Panc1 (cell line): ENCODE measurements at regions not wholly inside any gene's neighbourhood (a gene's known extent, or its start where the extent isn't known, plus 50 kb on each side); places are given as distances from the start of the nearest gene placed in this dataset.

Experiments
- ATAC-seq: fragments of 200-7000 bp; cut with Tn5 transposase; 2 replicates; pipeline ENCODE4 v1.9.1; 2020; ENCODE audit warnings: mild to moderate bottlenecking, moderate library complexity
- BruUV-seq: library from RNA; stranded (reverse); fragments of 400-500 nt; replicated peaks from 2 replicates; lab custom pipeline; 2021; lab: Mats Ljungman, UMichigan
- CTCF ChIA-PET: fragments of 300-600 bp; sonication (Branson Sonifier 250); formaldehyde crosslinking; loops from one replicate; lab custom pipeline; 2022; ENCODE audit warnings: antibody characterized with exemption; lab: Charles Lee
- POLR2A ChIA-PET: fragments of 300-600 bp; sonication (Branson Sonifier 250); formaldehyde crosslinking; loops from one replicate; lab custom pipeline; 2022; ENCODE audit warnings: antibody characterized with exemption; lab: Charles Lee
- DNase-seq: peaks from one replicate; pipeline ENCODE4 v3.0.0-alpha.2; 2010; ENCODE audit warnings: low read depth, low spot score
- H3K27ac ChIP-seq: 2 replicates; pipeline ENCODE4 v1.5.1; 2011; ENCODE audit warnings: mild to moderate bottlenecking, low read length, inconsistent platforms
- H3K27me3 ChIP-seq: fragments of 200-500 bp; sonication (Bioruptor generic); 2 replicates; pipeline ENCODE4 v1.6.0; 2014; ENCODE audit warnings: low read length, inconsistent platforms; ENCODE audit not compliant: control insufficient read depth, insufficient read depth
- H3K36me3 ChIP-seq: fragments of 200-500 bp; sonication (Bioruptor generic); 2 replicates; pipeline ENCODE4 v1.5.1; 2014; ENCODE audit warnings: inconsistent platforms, mild to moderate bottlenecking, low read length, moderate library complexity; ENCODE audit not compliant: control insufficient read depth, insufficient read depth
- H3K4me1 ChIP-seq: 2 replicates; pipeline ENCODE4 v1.5.1; 2011; ENCODE audit warnings: inconsistent platforms, mild to moderate bottlenecking, low read length, moderate library complexity; ENCODE audit not compliant: control insufficient read depth, insufficient read depth
- H3K4me3 ChIP-seq, 2 experiments: 2 replicates each; pipeline ENCODE4 v1.5.1; 2011 to 2012; ENCODE audit warnings: low read depth in 2 of 2, low read length in 2 of 2, mild to moderate bottlenecking in 2 of 2, inconsistent platforms in 1 of 2, moderate library complexity in 1 of 2
- H3K9me3 ChIP-seq: fragments of 200-500 bp; sonication (Bioruptor generic); 2 replicates; pipeline ENCODE4 v1.5.1; 2014; ENCODE audit warnings: low read depth, mild to moderate bottlenecking, inconsistent platforms, low read length, moderate library complexity; ENCODE audit not compliant: control insufficient read depth, insufficient read depth
- POLR2AphosphoS5 ChIP-seq: IDR thresholded peaks from 2 replicates; pipeline ENCODE4 v1.6.1; 2012; ENCODE audit warnings: mild to moderate bottlenecking, low read depth, low read length, moderate library complexity
- SIN3A ChIP-seq: IDR thresholded peaks from 2 replicates; pipeline ENCODE4 v1.6.1; 2012; ENCODE audit warnings: low read depth, mild to moderate bottlenecking, low read length, moderate library complexity, borderline replicate concordance; ENCODE audit not compliant: insufficient read depth
- TCF7L2 ChIP-seq: IDR thresholded peaks from 2 replicates; pipeline ENCODE4 v1.6.1; 2011; ENCODE audit warnings: mild to moderate bottlenecking, low read depth, low read length, inconsistent platforms
- in situ Hi-C: cut with HindIII; loops from 2 replicates; pipeline ENCODE4 v1.10.0; 2016; ENCODE audit warnings: low sequenced_read_pairs, low pct_unique_long_range_greater_than_20kb
- intact Hi-C: fragments of 100-400 bp; cut with micrococcal nuclease; formaldehyde crosslinking; loops from one replicate; pipeline ENCODE4 v1.10.0; 2022; ENCODE audit not compliant: unreplicated experiment
- TF ChIP-seq, protein P1 (sequence below), 2 experiments: IDR thresholded peaks; 2 replicates each; pipeline ENCODE4 v1.6.1; 2011 to 2012; ENCODE audit warnings: low read depth in 2 of 2, control low read depth in 1 of 2, low read length in 1 of 2, mild to moderate bottlenecking in 1 of 2, moderate library complexity in 1 of 2; ENCODE audit not compliant: insufficient read depth in 1 of 2
- TF ChIP-seq, protein P2 (sequence below): fragments of 450-650 bp; IDR thresholded peaks from 2 replicates; pipeline ENCODE4 v1.5.1; 2017; ENCODE audit warnings: mild to moderate bottlenecking

DNA sequence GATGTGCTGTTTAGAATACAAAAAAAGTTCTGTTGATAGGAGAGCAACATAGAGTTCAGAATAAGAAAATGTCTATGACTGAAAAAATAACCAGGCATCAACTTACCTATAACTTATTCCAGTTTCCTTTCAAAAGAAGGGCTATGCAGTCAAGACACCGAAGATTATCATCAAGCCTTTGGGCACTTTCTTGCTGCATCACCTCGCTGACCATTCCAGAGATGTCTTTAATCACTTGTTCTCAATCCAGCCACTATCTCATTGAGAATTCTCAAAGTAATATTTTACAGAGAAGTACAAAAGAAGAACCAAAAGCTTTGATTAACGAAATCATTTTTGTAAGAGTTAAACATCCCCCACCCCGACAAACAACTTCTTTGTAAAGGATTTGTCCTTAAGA, 198.3 kb upstream of the P2RY1 start:
- CTCF ChIA-PET = no interaction called here
- Histone ChIP-seq H3K9me3 (no peaks in the 10 kb centered on the region), H3K27ac (no peak overlapping the region), H3K4me3 (no peak overlapping the region), H3K4me1 (no peaks in the 10 kb centered on the region), H3K36me3 (no peaks in the 10 kb centered on the region), H3K27me3 (no peaks in the 10 kb centered on the region)
- POLR2A ChIA-PET = no interaction called here
- TF ChIP-seq TCF7L2 (no peak), POLR2AphosphoS5 (no peak), SIN3A (no peak)
- TF ChIP-seq, protein P1, sequence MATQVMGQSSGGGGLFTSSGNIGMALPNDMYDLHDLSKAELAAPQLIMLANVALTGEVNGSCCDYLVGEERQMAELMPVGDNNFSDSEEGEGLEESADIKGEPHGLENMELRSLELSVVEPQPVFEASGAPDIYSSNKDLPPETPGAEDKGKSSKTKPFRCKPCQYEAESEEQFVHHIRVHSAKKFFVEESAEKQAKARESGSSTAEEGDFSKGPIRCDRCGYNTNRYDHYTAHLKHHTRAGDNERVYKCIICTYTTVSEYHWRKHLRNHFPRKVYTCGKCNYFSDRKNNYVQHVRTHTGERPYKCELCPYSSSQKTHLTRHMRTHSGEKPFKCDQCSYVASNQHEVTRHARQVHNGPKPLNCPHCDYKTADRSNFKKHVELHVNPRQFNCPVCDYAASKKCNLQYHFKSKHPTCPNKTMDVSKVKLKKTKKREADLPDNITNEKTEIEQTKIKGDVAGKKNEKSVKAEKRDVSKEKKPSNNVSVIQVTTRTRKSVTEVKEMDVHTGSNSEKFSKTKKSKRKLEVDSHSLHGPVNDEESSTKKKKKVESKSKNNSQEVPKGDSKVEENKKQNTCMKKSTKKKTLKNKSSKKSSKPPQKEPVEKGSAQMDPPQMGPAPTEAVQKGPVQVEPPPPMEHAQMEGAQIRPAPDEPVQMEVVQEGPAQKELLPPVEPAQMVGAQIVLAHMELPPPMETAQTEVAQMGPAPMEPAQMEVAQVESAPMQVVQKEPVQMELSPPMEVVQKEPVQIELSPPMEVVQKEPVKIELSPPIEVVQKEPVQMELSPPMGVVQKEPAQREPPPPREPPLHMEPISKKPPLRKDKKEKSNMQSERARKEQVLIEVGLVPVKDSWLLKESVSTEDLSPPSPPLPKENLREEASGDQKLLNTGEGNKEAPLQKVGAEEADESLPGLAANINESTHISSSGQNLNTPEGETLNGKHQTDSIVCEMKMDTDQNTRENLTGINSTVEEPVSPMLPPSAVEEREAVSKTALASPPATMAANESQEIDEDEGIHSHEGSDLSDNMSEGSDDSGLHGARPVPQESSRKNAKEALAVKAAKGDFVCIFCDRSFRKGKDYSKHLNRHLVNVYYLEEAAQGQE (IDR thresholded peaks at IDR 0.05; ENCODE audit: insufficient read depth in 1 of 2, low read depth in 2 of 2, low read length in 1 of 2) = no peak
- TF ChIP-seq, protein P2, sequence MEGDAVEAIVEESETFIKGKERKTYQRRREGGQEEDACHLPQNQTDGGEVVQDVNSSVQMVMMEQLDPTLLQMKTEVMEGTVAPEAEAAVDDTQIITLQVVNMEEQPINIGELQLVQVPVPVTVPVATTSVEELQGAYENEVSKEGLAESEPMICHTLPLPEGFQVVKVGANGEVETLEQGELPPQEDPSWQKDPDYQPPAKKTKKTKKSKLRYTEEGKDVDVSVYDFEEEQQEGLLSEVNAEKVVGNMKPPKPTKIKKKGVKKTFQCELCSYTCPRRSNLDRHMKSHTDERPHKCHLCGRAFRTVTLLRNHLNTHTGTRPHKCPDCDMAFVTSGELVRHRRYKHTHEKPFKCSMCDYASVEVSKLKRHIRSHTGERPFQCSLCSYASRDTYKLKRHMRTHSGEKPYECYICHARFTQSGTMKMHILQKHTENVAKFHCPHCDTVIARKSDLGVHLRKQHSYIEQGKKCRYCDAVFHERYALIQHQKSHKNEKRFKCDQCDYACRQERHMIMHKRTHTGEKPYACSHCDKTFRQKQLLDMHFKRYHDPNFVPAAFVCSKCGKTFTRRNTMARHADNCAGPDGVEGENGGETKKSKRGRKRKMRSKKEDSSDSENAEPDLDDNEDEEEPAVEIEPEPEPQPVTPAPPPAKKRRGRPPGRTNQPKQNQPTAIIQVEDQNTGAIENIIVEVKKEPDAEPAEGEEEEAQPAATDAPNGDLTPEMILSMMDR = no peak
- DNase-seq (no peak), ATAC-seq (no peak)
- intact Hi-C loops (no loop called here), in situ Hi-C loops (no loop called here)
- no TSS peak for BruUV-seq

DNA sequence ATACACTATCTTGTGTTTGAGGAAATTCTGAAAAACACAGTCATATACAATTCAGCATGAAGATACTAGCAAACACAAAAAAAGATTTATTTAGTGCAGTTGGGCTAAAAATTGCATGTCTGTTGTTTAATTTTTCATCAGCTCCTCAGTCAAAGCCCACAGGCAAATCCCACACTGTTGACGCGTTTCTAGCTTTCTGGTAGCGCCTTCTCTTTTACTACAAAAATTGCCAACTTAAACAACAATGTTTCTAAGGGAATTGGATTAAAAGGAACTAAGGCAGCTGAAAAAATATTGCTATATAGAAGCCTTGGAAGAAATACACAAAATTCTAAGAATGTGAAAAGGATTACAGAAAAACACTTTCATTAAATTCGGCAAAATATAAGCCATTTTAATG, 196.7 kb upstream of the P2RY1 start:
- TF ChIP-seq POLR2AphosphoS5 (no peak), SIN3A (no peak)

DNA sequence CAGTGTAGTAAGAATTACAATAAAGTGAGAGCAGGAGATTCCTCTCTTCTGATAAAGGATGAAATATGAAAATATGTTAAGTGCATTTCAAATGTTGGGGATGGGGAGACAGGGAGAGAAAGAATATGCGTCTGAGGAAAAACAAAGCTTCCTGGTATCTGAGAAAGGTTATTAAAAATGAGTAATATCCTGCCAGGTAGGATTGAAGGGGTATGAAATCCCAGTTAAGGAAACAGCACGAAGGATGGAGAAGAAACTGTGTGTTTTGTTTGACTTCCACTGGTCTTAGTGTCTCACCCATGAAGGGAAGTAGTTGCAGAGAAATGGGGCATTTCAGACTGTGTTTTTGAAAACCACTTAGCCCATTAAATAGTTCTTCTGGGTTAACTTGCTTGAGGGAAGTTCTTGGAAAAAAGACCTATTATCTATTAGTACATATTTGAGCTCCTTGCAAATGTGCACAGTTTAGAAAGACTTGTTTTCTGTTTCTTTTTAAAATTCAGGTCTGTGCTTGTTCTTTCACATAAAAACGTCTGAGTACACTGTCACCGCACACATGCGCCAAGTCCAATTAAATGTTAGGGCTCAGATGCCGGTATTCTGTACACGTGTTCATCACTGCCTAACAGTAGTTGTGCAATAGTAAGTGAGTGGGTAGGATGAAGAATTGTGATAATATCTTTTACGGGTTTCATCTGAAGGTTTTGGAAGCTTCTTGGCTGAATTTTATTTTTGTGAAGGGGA, 196.1 kb upstream of the P2RY1 start:
- DNase-seq = no peak
- H3K9me3 ChIP-seq = 0 out of 2 replicates have a peak, but pooled peaks cover 3% of the 10 kb centered on the region
- no peaks in the 10 kb centered on the region for H3K27me3 ChIP-seq
- ChIA-PET POLR2A (no interaction called here), CTCF (no interaction called here)
- H3K4me3 ChIP-seq = no peak overlapping the region
- intact Hi-C loops = no loop called here
- no peak for ATAC-seq
- in situ Hi-C loops = no loop called here
- TF ChIP-seq, protein P2 = no peak
- no peak overlapping the region for H3K27ac ChIP-seq
- no peaks in the 10 kb centered on the region for H3K4me1 ChIP-seq
- H3K36me3 ChIP-seq = no peaks in the 10 kb centered on the region
- no TSS peak for BruUV-seq

More for the DNA sequence above, 196.7 kb upstream of the P2RY1 start:
- DNase-seq (no peak), ATAC-seq (no peak)
- Histone ChIP-seq H3K27me3 (no peaks in the 10 kb centered on the region), H3K9me3 (no peaks in the 10 kb centered on the region), H3K27ac (no peak overlapping the region), H3K4me1 (no peaks in the 10 kb centered on the region), H3K4me3 (no peak overlapping the region), H3K36me3 (no peaks in the 10 kb centered on the region)
- CTCF ChIA-PET = no interaction called here
- POLR2A ChIA-PET = no interaction called here
- in situ Hi-C loops (no loop called here), intact Hi-C loops (no loop called here)
- BruUV-seq = no TSS peak
